ENCODE measurements at regions not wholly inside any gene's neighbourhood (a gene's known extent, or its start where the extent isn't known, plus 50 kb on each side); places are given as distances from the start of the nearest gene placed in this dataset.

DNA sequence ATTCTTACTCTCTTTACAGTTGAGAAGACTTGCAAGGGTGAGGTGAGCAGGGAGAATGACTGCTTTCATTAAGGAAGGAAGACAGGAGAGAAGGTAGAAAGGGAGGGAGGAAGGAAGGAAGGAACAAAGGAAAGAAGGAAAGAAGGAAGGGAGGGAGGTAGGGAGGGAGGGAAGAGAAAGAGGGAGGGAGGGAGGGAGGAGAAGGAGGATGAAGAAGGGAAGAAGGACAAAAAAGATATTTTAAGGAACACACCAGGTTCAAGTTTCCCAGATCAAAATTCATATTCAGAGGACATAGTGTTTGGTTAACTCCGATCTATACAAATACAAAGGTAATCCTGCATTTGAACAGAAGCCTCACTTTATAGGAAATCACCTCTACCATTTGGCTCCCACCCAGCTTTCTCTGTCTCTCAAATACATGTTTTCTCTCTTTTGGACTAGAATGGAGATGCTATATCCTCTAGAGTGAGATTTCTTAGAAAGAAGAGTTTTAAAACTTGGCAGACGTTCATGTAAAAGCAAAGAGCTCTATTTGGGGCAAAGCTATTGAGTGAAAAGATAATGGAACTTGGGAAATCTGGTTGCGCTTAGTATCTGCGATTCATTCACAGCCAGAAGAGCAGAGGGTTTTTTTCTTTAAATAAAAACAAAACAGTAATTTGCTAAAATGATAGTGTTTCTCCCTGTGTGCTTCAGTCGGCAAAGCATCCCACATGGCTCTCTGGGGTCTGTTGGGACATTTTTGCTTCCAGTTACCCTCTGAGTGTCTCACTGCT is 261.9 kb upstream of the LYZL1 start:
- H3K36me3 ChIP-seq, result no peaks in the 10 kb centered on the region
- no peak for DNase-seq (ENCODE audit: low spot score)
- H3K4me1 ChIP-seq (replicated peaks), result no peaks in the 10 kb centered on the region
- no peaks in the 10 kb centered on the region for H3K27me3 ChIP-seq (replicated peaks; ENCODE audit: insufficient read depth)
- H3K9me3 ChIP-seq, result no peaks in the 10 kb centered on the region
- no peak overlapping the region for H3K27ac ChIP-seq
- 75% methylated on average over 5 of the region's 5 CpGs for WGBS
- intact Hi-C loops (cut with DNase I), result no loop called here
- no peak for TF ChIP-seq POLR2A (IDR thresholded peaks at IDR 0.05)
- no peak for TF ChIP-seq POLR2AphosphoS5 (IDR thresholded peaks at IDR 0.05)
- TF ChIP-seq CTCF (IDR thresholded peaks at IDR 0.05), result no peak
- no peak overlapping the region for H3K4me3 ChIP-seq

DNA sequence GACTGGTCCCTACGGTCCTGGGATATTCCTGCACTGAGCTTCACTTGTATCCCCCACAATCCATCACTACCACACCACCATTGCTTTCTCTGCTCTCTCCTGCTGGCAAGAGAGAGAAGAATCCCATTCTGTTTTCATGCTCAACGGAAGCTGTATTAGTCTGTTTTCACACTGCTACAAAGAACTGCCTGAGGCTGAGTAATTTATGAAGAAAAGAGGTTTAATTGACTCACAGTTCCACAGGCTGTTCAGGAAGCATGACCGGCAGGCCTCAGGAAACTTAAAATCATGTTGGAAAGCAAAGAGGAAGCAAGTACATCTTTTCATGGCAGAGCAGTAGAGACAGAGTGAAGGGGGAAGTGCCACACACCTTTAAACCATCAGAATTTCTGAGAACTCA is 260.4 kb upstream of the LYZL1 start:
- no peaks in the 10 kb centered on the region for H3K27me3 ChIP-seq (replicated peaks; ENCODE audit: insufficient read depth)
- no peak for DNase-seq (ENCODE audit: low spot score)
- no peak overlapping the region for H3K27ac ChIP-seq
- WGBS, result 56% methylated on average over 3 of the region's 3 CpGs
- TF ChIP-seq POLR2A (IDR thresholded peaks at IDR 0.05) (no peak), CTCF (IDR thresholded peaks at IDR 0.05) (no peak), POLR2AphosphoS5 (IDR thresholded peaks at IDR 0.05) (no peak)
- no peaks in the 10 kb centered on the region for H3K4me1 ChIP-seq (replicated peaks)
- H3K36me3 ChIP-seq, result no peaks in the 10 kb centered on the region
- no peaks in the 10 kb centered on the region for H3K9me3 ChIP-seq
- intact Hi-C loops (cut with DNase I), result no loop called here
- H3K4me3 ChIP-seq, result no peak overlapping the region

DNA sequence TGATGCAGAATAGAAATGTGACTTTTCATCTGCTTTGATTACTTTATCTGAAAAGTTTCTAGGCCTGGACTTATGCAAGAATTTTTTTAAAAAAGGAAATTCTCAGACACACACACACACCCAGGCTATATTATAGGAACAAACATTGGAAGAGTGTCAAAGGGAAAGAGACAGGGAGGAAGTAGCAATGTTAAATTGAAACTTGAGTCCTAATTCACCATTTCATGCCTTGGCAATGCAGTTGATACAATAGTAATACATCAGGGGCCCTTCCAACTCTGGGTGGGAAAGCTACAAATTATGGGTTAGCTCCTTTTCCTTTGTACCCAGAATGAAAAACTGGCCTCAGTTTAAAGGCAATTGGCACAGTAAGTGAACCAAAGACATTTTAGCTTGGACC is 258.0 kb upstream of the LYZL1 start:
- Histone ChIP-seq H3K9me3 (no peaks in the 10 kb centered on the region), H3K27ac (no peak overlapping the region), H3K4me1 (replicated peaks) (no peaks in the 10 kb centered on the region), H3K27me3 (replicated peaks; ENCODE audit: insufficient read depth) (no peaks in the 10 kb centered on the region), H3K36me3 (no peaks in the 10 kb centered on the region), H3K4me3 (no peak overlapping the region)
- DNase-seq (ENCODE audit: low spot score), result no peak
- TF ChIP-seq POLR2AphosphoS5 (IDR thresholded peaks at IDR 0.05), result no peak
- no peak for TF ChIP-seq POLR2A (IDR thresholded peaks at IDR 0.05)
- no peak for TF ChIP-seq CTCF (IDR thresholded peaks at IDR 0.05)
- intact Hi-C loops (cut with DNase I), result no loop called here

DNA sequence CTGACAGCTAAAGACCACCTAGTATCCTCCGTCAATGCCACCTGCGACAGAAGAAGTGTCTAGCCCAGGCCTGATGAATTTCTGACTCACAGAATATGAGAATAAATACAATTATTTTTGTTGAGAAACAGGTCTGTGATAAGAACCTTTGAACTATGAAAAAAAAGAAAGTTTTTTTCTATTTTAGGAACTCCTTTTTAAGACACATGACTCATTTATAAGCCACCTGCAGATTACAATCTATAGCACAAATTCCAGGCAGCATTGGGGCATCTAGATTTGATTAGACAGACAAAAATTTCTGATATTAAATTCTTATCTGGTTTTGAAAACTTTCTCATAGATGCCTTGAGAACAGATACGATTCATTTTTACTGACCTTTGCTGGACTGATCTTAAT is 256.7 kb upstream of the LYZL1 start:
- intact Hi-C loops (cut with DNase I), result no loop called here
- no peaks in the 10 kb centered on the region for H3K36me3 ChIP-seq
- TF ChIP-seq POLR2A (IDR thresholded peaks at IDR 0.05) (no peak), CTCF (IDR thresholded peaks at IDR 0.05) (no peak), POLR2AphosphoS5 (IDR thresholded peaks at IDR 0.05) (no peak)
- H3K27ac ChIP-seq, result no peak overlapping the region
- no peaks in the 10 kb centered on the region for H3K27me3 ChIP-seq (replicated peaks; ENCODE audit: insufficient read depth)
- H3K9me3 ChIP-seq, result no peaks in the 10 kb centered on the region
- H3K4me1 ChIP-seq (replicated peaks), result no peaks in the 10 kb centered on the region
- no peak for DNase-seq (ENCODE audit: low spot score)
- WGBS, result 86% methylated on average over 3 of the region's 3 CpGs
- no peak overlapping the region for H3K4me3 ChIP-seq

DNA sequence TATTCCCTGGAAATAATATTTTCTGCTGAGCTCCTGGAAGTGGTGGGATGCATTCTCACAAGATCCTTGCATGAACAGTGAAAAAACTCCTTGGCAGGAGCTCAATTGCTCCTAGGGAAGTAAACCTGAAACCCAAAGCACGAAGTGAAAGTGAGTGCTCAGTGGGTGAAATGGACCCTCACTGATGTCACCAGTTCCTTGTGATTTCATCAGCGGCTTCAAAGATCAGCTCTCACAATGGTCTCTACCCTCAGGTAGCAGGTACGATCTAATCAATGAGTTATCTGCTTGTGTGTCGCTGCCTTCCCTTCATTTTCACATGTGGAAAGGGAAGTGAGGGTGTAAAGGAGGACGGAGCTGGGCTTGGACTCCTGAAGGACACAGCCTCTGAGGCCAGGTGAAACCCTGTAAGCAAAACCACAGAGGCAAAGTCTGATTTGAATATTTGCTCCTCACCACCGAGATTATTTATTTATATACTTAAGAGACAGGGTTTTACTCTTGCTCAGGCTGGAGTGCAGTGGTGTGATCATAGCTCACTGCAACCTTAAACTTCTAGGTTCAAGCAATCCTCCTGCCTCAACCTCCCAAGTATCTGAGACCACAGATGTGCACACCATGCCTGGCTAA is 255.4 kb upstream of the LYZL1 start:
- H3K27ac ChIP-seq, result no peak overlapping the region
- no peaks in the 10 kb centered on the region for H3K9me3 ChIP-seq
- intact Hi-C loops (cut with DNase I), result no loop called here
- no peak for TF ChIP-seq POLR2AphosphoS5 (IDR thresholded peaks at IDR 0.05)
- no peak for TF ChIP-seq CTCF (IDR thresholded peaks at IDR 0.05)
- H3K4me1 ChIP-seq (replicated peaks), result no peaks in the 10 kb centered on the region
- no peak for DNase-seq (ENCODE audit: low spot score)
- no peak overlapping the region for H3K4me3 ChIP-seq
- no peaks in the 10 kb centered on the region for H3K27me3 ChIP-seq (replicated peaks; ENCODE audit: insufficient read depth)
- no peaks in the 10 kb centered on the region for H3K36me3 ChIP-seq
- WGBS, result 82% methylated on average over 6 of the region's 6 CpGs
